ENCODE measurements at regions not wholly inside any gene's neighbourhood (a gene's known extent, or its start where the extent isn't known, plus 50 kb on each side); places are given as distances from the start of the nearest gene placed in this dataset.
A peak's percentile ranks its signal among the peaks of the same experiment; 100 is the strongest.

DNA sequence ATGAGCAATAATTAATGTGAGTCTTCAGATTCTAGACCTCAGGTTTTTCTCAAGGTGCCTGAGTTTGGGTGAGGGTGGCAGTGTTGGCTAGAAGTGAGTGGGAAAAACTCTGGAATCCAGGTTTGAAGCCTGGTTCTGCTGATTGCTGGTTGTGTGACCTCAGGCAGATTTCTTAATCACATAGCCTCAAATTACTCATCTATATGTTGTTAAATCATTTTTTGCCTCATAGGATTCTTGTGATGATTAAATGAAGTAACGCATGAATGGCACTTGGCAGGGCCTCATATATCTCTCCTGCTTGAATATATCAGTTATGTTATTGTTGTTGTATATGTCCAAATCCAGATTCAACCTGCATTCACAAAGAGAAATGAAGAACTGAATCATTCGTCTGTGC is 60.5 kb downstream of the NR2F2 start:
- H3K27ac ChIP-seq (ENCODE audit: insufficient read depth, low read depth, low read length, poor library complexity, severe bottlenecking): no peak overlapping the region
- peaks cover 3% of the 10 kb centered on the region for H3K27me3 ChIP-seq (ENCODE audit: control insufficient read depth, insufficient read depth, low read length, poor library complexity, severe bottlenecking)
- 89 to 95% methylated on average over 1 to 2 of the region's 2 CpGs for WGBS, 2 experiments
- no peak overlapping the region for H3K4me3 ChIP-seq (ENCODE audit: insufficient read depth, low read depth, low read length)
- peaks cover 27% of the 10 kb centered on the region for H3K4me1 ChIP-seq (ENCODE audit: control insufficient read depth, insufficient read depth, low read length)
- no peaks in the 10 kb centered on the region for H3K36me3 ChIP-seq (ENCODE audit: control insufficient read depth, insufficient read depth, low read length)
- no peaks in the 10 kb centered on the region for H3K9me3 ChIP-seq (ENCODE audit: control insufficient read depth, low read length)

DNA sequence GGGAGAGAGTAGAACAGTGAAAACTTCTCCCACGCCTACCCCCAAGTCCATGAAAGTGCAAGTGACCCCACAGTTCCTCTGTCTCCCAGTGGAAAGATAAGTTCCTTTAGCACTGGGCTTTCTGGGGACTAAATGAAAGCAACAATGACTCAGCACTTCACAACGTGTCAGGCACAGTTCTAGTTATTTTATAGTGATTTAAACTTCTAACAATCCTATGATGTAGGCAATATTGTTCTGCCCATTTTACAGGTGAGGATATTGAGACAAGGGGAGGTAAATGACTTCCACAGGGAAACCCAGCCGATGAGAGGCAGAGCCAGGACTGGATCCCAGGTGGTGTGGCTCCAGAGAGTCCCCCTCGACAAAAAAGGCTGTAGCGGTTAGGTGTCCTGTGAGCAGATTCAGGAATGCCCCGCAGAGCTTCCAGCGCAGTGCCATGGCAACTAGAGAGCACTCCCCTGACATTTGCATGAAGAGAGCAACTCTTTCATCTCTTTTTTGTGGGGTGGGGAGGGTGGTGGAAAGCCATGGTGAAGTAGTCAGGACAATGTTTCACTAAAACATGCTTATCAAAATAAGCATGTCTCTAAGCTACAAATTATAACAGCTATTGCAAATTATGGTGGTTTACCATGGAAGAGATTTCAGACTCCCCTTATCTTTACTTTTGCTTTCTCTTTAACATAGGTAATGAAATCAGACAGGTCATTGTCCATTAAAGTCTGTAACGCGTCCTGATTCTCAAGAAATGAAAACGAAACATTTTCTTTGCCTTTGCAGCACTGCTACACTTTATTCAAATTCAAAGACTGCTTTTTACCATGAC is 62.1 kb downstream of the NR2F2 start:
- H3K4me1 ChIP-seq (ENCODE audit: control insufficient read depth, insufficient read depth, low read length): peaks cover 27% of the 10 kb centered on the region
- no peak overlapping the region for H3K4me3 ChIP-seq (ENCODE audit: insufficient read depth, low read depth, low read length)
- H3K36me3 ChIP-seq (ENCODE audit: control insufficient read depth, insufficient read depth, low read length): no peaks in the 10 kb centered on the region
- 39% methylated on average over 10 of the region's 10 CpGs for WGBS, 2 experiments
- no peaks in the 10 kb centered on the region for H3K9me3 ChIP-seq (ENCODE audit: control insufficient read depth, low read length)
- peak overlapping the region; percentile 26 for H3K27ac ChIP-seq (ENCODE audit: insufficient read depth, low read depth, low read length, poor library complexity, severe bottlenecking)
- H3K27me3 ChIP-seq (ENCODE audit: control insufficient read depth, insufficient read depth, low read length, poor library complexity, severe bottlenecking): peaks cover 3% of the 10 kb centered on the region

DNA sequence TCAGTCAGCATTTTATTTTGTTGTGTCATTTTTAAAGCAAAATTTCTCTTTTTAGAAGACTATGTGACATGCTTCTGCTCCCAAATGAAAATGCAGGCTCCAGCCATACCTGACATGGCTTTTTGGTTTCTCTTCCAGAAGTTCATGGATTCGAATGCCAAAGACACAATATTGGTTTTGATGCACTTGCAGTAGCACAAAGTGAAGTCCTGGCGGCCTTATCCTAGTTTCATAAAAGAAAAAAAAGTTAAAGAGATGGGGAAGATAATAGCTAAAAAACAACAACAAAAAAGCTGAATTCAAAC is 62.7 kb downstream of the NR2F2 start:
- H3K4me1 ChIP-seq (ENCODE audit: control insufficient read depth, insufficient read depth, low read length): peaks cover 27% of the 10 kb centered on the region
- H3K36me3 ChIP-seq (ENCODE audit: control insufficient read depth, insufficient read depth, low read length): no peaks in the 10 kb centered on the region
- no peak overlapping the region for H3K4me3 ChIP-seq (ENCODE audit: insufficient read depth, low read depth, low read length)
- H3K27me3 ChIP-seq (ENCODE audit: control insufficient read depth, insufficient read depth, low read length, poor library complexity, severe bottlenecking): peaks cover 3% of the 10 kb centered on the region
- 86 to 90% methylated on average over 2 of the region's 2 CpGs for WGBS, 2 experiments
- H3K9me3 ChIP-seq (ENCODE audit: control insufficient read depth, low read length): no peaks in the 10 kb centered on the region
- no peak overlapping the region for H3K27ac ChIP-seq (ENCODE audit: insufficient read depth, low read depth, low read length, poor library complexity, severe bottlenecking)

DNA sequence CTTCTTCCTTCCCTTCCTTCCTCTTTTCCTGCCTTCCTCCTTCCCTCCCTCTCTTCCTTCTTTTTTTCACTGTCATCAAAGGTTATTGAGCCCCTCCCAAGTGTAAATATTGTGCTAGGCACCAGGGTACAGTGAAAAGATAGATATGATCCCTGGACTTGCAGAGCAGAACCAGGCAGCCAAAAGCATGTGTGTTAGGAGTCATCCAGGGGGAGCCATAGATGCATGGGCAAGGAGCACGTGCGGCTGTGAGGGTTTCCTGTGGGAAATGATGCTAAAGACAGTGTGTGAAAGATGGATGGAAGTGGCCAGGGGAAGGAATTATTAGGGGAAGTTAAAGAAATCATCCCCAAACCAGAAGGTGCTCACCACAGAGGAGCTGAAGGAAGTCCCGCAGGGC is 65.2 kb downstream of the NR2F2 start:
- H3K4me1 ChIP-seq (ENCODE audit: control insufficient read depth, insufficient read depth, low read length): peaks cover 27% of the 10 kb centered on the region
- WGBS, 2 experiments: 51 to 53% methylated on average over 3 of the region's 3 CpGs
- H3K36me3 ChIP-seq (ENCODE audit: control insufficient read depth, insufficient read depth, low read length): no peaks in the 10 kb centered on the region
- H3K9me3 ChIP-seq (ENCODE audit: control insufficient read depth, low read length): no peaks in the 10 kb centered on the region
- H3K27ac ChIP-seq (ENCODE audit: insufficient read depth, low read depth, low read length, poor library complexity, severe bottlenecking): no peak overlapping the region
- peaks cover 3% of the 10 kb centered on the region for H3K27me3 ChIP-seq (ENCODE audit: control insufficient read depth, insufficient read depth, low read length, poor library complexity, severe bottlenecking)
- no peak overlapping the region for H3K4me3 ChIP-seq (ENCODE audit: insufficient read depth, low read depth, low read length)

DNA sequence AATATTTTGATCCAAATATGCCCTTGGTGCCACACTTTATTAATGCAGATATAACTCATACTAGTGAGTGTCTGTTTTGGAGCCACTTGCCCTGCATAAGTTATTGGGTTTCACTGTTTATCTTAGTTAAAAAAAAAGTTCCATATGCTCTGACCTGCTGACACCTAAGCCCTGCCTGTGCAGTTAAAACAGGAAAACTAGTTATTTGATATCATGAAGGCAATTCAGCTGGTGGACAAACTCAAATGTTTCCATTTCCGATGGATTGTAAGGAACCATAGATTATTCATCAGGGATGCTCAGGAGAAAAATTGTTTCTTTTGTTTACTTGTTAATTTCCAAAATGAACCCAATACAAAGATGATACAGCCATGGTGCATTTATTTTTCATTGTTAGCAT is 68.3 kb downstream of the NR2F2 start:
- H3K27me3 ChIP-seq (ENCODE audit: control insufficient read depth, insufficient read depth, low read length, poor library complexity, severe bottlenecking): no peaks in the 10 kb centered on the region
- H3K9me3 ChIP-seq (ENCODE audit: control insufficient read depth, low read length): no peaks in the 10 kb centered on the region
- peaks cover 7% of the 10 kb centered on the region for H3K4me1 ChIP-seq (ENCODE audit: control insufficient read depth, insufficient read depth, low read length)
- WGBS, 2 experiments: 87 to 94% methylated on average over 1 of the region's 1 CpG
- H3K27ac ChIP-seq (ENCODE audit: insufficient read depth, low read depth, low read length, poor library complexity, severe bottlenecking): no peak overlapping the region
- no peaks in the 10 kb centered on the region for H3K36me3 ChIP-seq (ENCODE audit: control insufficient read depth, insufficient read depth, low read length)
- H3K4me3 ChIP-seq (ENCODE audit: insufficient read depth, low read depth, low read length): no peak overlapping the region

DNA sequence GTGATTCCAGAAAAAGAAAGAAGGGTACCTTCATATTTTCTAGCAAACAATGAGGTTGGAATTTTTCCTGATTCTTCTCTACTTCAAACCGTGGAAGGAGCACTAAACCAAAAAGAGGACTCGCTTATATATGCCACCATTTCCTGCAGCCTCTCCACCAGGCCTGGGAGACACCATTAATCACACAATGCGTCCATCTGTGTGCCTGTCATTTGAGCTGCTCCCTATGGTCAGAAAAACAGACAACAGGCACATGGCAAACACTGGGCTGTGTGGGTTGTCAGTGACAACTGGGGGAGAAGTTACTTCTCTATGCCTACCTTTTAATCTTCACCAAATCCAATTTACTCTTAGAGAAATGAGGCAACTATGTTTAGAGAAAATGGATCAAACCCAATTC is 71.9 kb downstream of the NR2F2 start:
- H3K27me3 ChIP-seq (ENCODE audit: control insufficient read depth, insufficient read depth, low read length, poor library complexity, severe bottlenecking): peaks cover 29% of the 10 kb centered on the region
- H3K9me3 ChIP-seq (ENCODE audit: control insufficient read depth, low read length): no peaks in the 10 kb centered on the region
- no peaks in the 10 kb centered on the region for H3K4me1 ChIP-seq (ENCODE audit: control insufficient read depth, insufficient read depth, low read length)
- no peak overlapping the region for H3K27ac ChIP-seq (ENCODE audit: insufficient read depth, low read depth, low read length, poor library complexity, severe bottlenecking)
- H3K36me3 ChIP-seq (ENCODE audit: control insufficient read depth, insufficient read depth, low read length): no peaks in the 10 kb centered on the region
- WGBS, 2 experiments: 66 to 72% methylated on average over 3 of the region's 3 CpGs
- no peak overlapping the region for H3K4me3 ChIP-seq (ENCODE audit: insufficient read depth, low read depth, low read length)

DNA sequence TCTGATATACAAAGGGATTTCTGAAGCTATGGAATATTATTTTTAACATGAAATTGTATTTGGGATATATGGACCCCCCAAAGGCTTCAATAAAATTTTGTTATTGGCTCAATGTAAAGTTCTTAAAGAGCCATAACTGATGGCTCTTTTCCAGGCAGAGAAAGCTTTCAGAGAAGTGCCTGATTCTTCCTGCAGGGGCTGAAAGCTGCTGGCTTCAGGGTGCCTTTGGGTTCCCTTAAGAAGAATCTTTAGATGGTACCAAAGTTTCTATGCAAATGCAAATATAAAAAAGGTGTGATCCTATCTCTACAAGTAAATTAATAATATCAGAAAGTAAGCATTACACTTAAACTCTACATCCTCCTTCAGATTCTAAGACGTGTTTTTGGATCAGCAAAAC is 72.6 kb downstream of the NR2F2 start:
- peaks cover 35% of the 10 kb centered on the region for H3K27me3 ChIP-seq (ENCODE audit: control insufficient read depth, insufficient read depth, low read length, poor library complexity, severe bottlenecking)

DNA sequence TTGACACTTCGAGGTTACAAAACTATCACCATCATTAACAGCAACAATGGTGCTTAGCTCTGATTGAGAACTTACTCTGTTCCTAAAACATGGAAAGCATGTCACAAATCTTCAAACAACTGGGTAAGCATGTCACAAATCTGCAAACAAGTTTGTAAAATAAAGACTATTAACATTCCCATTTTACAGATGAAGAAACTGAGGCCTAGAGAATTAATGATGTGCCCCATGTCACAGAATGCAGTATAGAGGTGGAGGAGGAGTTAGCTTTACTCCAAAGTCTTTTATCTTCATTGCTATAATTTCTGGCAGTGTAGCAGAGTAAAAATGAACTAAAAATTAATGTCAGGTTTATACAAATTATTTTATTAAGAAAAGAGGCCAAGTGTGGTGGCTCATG is 73.4 kb downstream of the NR2F2 start:
- H3K36me3 ChIP-seq (ENCODE audit: control insufficient read depth, insufficient read depth, low read length): no peaks in the 10 kb centered on the region
- H3K4me1 ChIP-seq (ENCODE audit: control insufficient read depth, insufficient read depth, low read length): no peaks in the 10 kb centered on the region
- no peak overlapping the region for H3K27ac ChIP-seq (ENCODE audit: insufficient read depth, low read depth, low read length, poor library complexity, severe bottlenecking)
- H3K4me3 ChIP-seq (ENCODE audit: insufficient read depth, low read depth, low read length): no peak overlapping the region
- H3K9me3 ChIP-seq (ENCODE audit: control insufficient read depth, low read length): no peaks in the 10 kb centered on the region
- WGBS, 2 experiments: 96% methylated on average over 1 of the region's 1 CpG; no CpG with 5 or more reads in 1 of the 2 experiments
- peaks cover 44% of the 10 kb centered on the region for H3K27me3 ChIP-seq (ENCODE audit: control insufficient read depth, insufficient read depth, low read length, poor library complexity, severe bottlenecking)

More for the DNA sequence above, 72.6 kb downstream of the NR2F2 start:
- Histone ChIP-seq H3K4me1 (ENCODE audit: control insufficient read depth, insufficient read depth, low read length) (no peaks in the 10 kb centered on the region), H3K4me3 (ENCODE audit: insufficient read depth, low read depth, low read length) (no peak overlapping the region), H3K27ac (ENCODE audit: insufficient read depth, low read depth, low read length, poor library complexity, severe bottlenecking) (no peak overlapping the region), H3K9me3 (ENCODE audit: control insufficient read depth, low read length) (no peaks in the 10 kb centered on the region), H3K36me3 (ENCODE audit: control insufficient read depth, insufficient read depth, low read length) (no peaks in the 10 kb centered on the region)
- WGBS, 2 experiments: 93 to 100% methylated on average over 1 of the region's 1 CpG

DNA sequence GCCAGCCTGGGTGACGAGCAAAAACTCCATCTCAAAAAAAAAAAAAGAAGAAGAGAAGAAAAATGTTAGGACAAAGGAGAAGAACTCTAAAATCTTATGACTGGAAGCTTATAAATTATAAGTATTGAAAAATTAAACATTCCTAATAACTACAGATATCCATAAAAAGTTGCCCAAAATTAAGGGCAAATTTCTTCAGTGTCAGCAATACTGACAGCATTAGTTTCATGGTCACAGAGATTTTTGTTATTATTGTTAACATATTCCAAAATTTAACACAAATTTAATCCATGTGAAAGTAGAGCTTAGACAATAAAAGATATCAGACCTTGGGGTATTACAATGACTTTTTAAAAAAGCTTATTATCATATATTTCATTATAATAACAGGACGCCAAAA is 74.1 kb downstream of the NR2F2 start:
- Histone ChIP-seq H3K9me3 (ENCODE audit: control insufficient read depth, low read length) (no peaks in the 10 kb centered on the region), H3K4me3 (ENCODE audit: insufficient read depth, low read depth, low read length) (no peak overlapping the region), H3K4me1 (ENCODE audit: control insufficient read depth, insufficient read depth, low read length) (peaks cover 5% of the 10 kb centered on the region), H3K27me3 (ENCODE audit: control insufficient read depth, insufficient read depth, low read length, poor library complexity, severe bottlenecking) (peaks cover 50% of the 10 kb centered on the region), H3K36me3 (ENCODE audit: control insufficient read depth, insufficient read depth, low read length) (no peaks in the 10 kb centered on the region), H3K27ac (ENCODE audit: insufficient read depth, low read depth, low read length, poor library complexity, severe bottlenecking) (no peak overlapping the region)
- 100% methylated on average over 1 of the region's 2 CpGs; no CpG with 5 or more reads in 1 of the 2 experiments for WGBS, 2 experiments

DNA sequence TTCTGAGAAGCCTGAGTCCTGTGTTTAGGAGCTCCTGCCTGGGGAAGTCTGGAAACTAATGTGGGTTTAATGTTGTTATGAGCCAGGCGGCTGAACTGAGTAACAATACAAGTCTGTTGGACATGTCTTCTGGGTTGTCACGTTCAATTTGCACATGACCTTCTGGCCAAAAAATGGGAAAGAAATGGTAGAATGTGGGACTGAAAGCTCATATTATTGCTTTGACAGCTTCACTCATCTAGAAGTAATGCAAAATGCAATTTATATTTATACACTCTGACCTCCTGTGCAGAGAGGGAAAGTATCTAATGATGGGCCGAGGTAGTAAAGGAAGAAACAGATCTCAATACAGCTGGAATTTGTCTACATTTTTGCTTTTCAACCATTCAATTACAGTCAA is 75.8 kb downstream of the NR2F2 start:
- Histone ChIP-seq H3K9me3 (ENCODE audit: control insufficient read depth, low read length) (no peaks in the 10 kb centered on the region), H3K36me3 (ENCODE audit: control insufficient read depth, insufficient read depth, low read length) (no peaks in the 10 kb centered on the region), H3K4me3 (ENCODE audit: insufficient read depth, low read depth, low read length) (no peak overlapping the region), H3K4me1 (ENCODE audit: control insufficient read depth, insufficient read depth, low read length) (peaks cover 12% of the 10 kb centered on the region), H3K27ac (ENCODE audit: insufficient read depth, low read depth, low read length, poor library complexity, severe bottlenecking) (no peak overlapping the region), H3K27me3 (ENCODE audit: control insufficient read depth, insufficient read depth, low read length, poor library complexity, severe bottlenecking) (peaks cover 68% of the 10 kb centered on the region)
- WGBS, 2 experiments: 88 to 91% methylated on average over 2 to 3 of the region's 3 CpGs
